Dendritic cell treated with granulocyte-macrophage colony-stimulating factor and Interleukin-4, amounts not matched to agents 40 ng/mL and 50 ng/mL, for 4 days (primary cell): ENCODE measurements at regions not wholly inside any gene's neighbourhood (a gene's known extent, or its start where the extent isn't known, plus 50 kb on each side); places are given as distances from the start of the nearest gene placed in this dataset.

Experiments
- H3K27ac Mint-ChIP-seq: one replicate; pipeline ENCODE4 v1.8.0; 2022; ENCODE audit warnings: mild to moderate bottlenecking, mixed read lengths
- H3K27me3 Mint-ChIP-seq: one replicate; pipeline ENCODE4 v1.8.0; 2022; ENCODE audit warnings: mild to moderate bottlenecking, mixed read lengths
- H3K36me3 Mint-ChIP-seq: one replicate; pipeline ENCODE4 v1.8.0; 2022; ENCODE audit warnings: low read depth, mixed read lengths
- H3K4me1 Mint-ChIP-seq: one replicate; pipeline ENCODE4 v1.8.0; 2022; ENCODE audit warnings: low read depth, mixed read lengths
- H3K4me3 Mint-ChIP-seq: one replicate; pipeline ENCODE4 v1.8.0; 2022; ENCODE audit warnings: mild to moderate bottlenecking, moderate library complexity, mixed read lengths
- H3K9me3 Mint-ChIP-seq: one replicate; pipeline ENCODE4 v1.8.0; 2022; ENCODE audit warnings: mixed read lengths
- intact Hi-C: fragments of 100-400 bp; cut with micrococcal nuclease; formaldehyde crosslinking; loops from one replicate; pipeline ENCODE4 v1.15.0; 2022

GRCh38 chr14:101114726-101115515 is 211.4 kb upstream of the RTL1 start:
- Mint-ChIP-seq H3K36me3 (peaks cover 7% of the 10 kb centered on the region), H3K9me3 (no peaks in the 10 kb centered on the region), H3K4me3 (no peak overlapping the region), H3K27me3 (no peaks in the 10 kb centered on the region), H3K27ac (no peak overlapping the region), H3K4me1 (peaks cover 23% of the 10 kb centered on the region)
- intact Hi-C loops: no loop called here

GRCh38 chr14:101115652-101116051 is 212.1 kb upstream of the RTL1 start:
- intact Hi-C loops: no loop called here
- H3K27ac Mint-ChIP-seq: no peak overlapping the region
- H3K36me3 Mint-ChIP-seq: peaks cover 7% of the 10 kb centered on the region
- H3K27me3 Mint-ChIP-seq: no peaks in the 10 kb centered on the region
- H3K4me1 Mint-ChIP-seq: peaks cover 31% of the 10 kb centered on the region
- H3K4me3 Mint-ChIP-seq: no peak overlapping the region
- no peaks in the 10 kb centered on the region for H3K9me3 Mint-ChIP-seq

- intact Hi-C loops: no loop called here
- no peaks in the 10 kb centered on the region for H3K27me3 Mint-ChIP-seq
- H3K36me3 Mint-ChIP-seq: peaks cover 7% of the 10 kb centered on the region
- H3K27ac Mint-ChIP-seq: no peak overlapping the region
- no peak overlapping the region for H3K4me3 Mint-ChIP-seq
- peaks cover 35% of the 10 kb centered on the region for H3K4me1 Mint-ChIP-seq
- H3K9me3 Mint-ChIP-seq: no peaks in the 10 kb centered on the region
These were observed 212.5 kb upstream of the RTL1 start for GRCh38 chr14:101116065-101116464.

DNA sequence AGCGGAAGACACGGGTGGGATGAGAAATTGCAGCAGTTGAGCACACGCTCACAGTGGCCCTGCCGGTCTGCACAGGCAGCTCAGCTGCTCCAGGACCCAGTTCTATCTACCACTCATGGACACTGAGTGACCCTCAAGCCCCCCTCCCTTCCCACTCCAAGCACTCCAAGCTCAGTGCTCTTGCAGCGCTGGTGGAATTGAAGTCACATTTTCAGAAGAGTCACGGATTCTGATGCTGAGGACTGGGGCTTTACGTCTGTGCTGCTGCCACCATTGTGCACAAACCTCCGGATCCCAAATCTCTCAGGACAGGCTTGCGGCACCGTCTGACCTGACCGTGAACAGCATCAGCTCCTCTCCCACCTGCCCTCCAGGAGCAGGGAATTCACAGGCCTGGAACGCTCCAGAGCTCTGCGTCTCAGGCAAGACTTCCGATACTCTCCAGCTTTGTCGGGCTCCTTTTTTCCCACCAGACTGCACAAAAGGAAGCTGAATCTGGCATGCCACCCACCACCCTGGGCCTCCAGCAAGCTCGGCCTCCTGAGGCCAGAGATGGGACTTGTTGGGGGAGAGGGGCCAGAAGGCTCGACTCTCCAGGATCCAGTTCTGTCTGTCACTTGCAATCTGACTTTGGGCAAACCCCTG is 213.1 kb upstream of the RTL1 start:
- H3K27me3 Mint-ChIP-seq: no peaks in the 10 kb centered on the region
- no peaks in the 10 kb centered on the region for H3K9me3 Mint-ChIP-seq
- peaks cover 40% of the 10 kb centered on the region for H3K4me1 Mint-ChIP-seq
- H3K27ac Mint-ChIP-seq: no peak overlapping the region
- H3K36me3 Mint-ChIP-seq: peaks cover 7% of the 10 kb centered on the region
- intact Hi-C loops: no loop called here
- H3K4me3 Mint-ChIP-seq: no peak overlapping the region

DNA sequence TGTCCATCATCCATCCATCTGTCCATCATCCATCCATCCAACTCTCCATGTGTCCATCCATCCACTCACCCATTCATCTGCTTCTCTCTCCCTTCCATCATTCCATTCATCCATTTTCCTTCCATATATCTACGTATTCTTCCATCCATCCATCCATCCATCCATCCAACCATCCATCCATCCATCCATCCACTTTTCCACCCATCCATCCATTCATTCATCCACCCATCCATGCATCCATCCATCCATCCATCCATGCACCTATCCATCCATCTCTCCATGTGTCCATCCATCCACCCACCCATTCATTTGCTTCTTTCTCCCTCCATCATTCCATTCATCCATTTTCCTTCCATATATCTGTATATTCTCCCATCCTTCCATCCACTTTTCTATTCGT is 214.0 kb upstream of the RTL1 start:
- Mint-ChIP-seq H3K4me1 (peaks cover 41% of the 10 kb centered on the region), H3K36me3 (peaks cover 7% of the 10 kb centered on the region), H3K27me3 (no peaks in the 10 kb centered on the region), H3K4me3 (no peak overlapping the region), H3K9me3 (no peaks in the 10 kb centered on the region), H3K27ac (no peak overlapping the region)
- intact Hi-C loops: no loop called here

DNA sequence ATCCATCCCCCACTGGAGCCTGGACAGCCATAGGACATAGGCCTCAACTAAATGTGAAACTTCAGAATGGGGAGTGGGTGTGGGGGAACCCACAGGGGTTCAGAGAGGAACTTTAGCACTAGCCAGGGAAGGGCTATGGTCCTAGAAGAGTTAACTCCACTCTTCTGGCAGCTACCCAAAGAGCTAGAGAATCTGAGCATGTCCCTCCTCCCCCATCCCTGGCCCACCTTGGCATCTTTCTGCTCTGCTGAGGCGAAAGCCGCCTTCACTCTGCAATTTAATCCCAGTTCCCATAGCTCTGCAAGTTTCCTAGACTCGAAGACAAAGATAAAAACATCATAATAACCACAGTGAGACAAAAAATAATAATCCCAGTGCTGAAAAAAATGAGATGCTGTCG is 214.7 kb upstream of the RTL1 start:
- H3K27me3 Mint-ChIP-seq: no peaks in the 10 kb centered on the region
- intact Hi-C loops: no loop called here
- H3K36me3 Mint-ChIP-seq: peaks cover 7% of the 10 kb centered on the region
- no peak overlapping the region for H3K27ac Mint-ChIP-seq
- no peak overlapping the region for H3K4me3 Mint-ChIP-seq
- peaks cover 41% of the 10 kb centered on the region for H3K4me1 Mint-ChIP-seq
- H3K9me3 Mint-ChIP-seq: no peaks in the 10 kb centered on the region

- intact Hi-C loops: no loop called here
- Mint-ChIP-seq H3K27me3 (no peaks in the 10 kb centered on the region), H3K9me3 (no peaks in the 10 kb centered on the region), H3K4me3 (peak overlapping the region; percentile 7), H3K4me1 (peaks cover 41% of the 10 kb centered on the region), H3K27ac (peak overlapping the region; percentile 95), H3K36me3 (peaks cover 7% of the 10 kb centered on the region)
These were observed 215.4 kb upstream of the RTL1 start for GRCh38 chr14:101118746-101119591.

DNA sequence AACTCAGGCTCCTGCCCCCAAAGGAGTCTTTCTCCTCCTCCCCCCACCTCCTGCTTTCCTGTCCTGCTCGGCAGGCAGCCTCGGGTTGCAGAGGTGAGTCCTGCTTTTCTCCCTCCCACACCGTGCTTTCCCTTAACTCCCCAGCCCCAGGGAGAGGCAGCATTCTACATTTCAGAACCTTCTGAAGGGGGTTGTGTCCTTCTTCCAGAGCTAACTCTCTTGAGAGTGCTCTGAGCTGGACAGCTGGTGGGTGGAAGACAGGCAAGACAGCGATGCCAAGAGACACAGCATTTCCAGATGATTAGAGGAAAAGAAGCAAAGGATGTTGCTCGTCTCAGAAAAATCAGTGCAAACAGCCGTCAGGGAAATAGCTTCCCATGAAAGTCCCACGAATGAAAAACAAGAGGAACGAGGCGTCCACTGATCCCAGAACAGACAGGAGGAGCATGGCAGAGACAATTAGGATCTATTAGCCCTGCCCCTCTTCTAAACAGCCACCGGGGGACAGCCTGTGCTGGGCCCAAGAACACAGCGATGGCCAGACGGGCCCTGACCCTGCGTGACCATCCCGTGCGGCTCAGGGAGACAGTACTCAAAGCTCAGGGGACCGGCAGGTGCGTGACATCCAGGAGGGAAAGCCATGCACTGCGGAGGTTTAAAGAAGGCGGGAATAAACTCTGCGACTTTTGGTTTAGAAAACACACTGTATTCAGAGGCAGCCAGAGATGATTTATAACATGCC is 216.5 kb upstream of the RTL1 start:
- intact Hi-C loops: no loop called here
- H3K36me3 Mint-ChIP-seq: peaks cover 7% of the 10 kb centered on the region
- H3K27ac Mint-ChIP-seq: peak overlapping the region; percentile 95
- peaks cover 41% of the 10 kb centered on the region for H3K4me1 Mint-ChIP-seq
- H3K9me3 Mint-ChIP-seq: no peaks in the 10 kb centered on the region
- H3K4me3 Mint-ChIP-seq: peak overlapping the region; percentile 73
- no peaks in the 10 kb centered on the region for H3K27me3 Mint-ChIP-seq

GRCh38 chr14:101120641-101121507 is 217.4 kb upstream of the RTL1 start:
- no peaks in the 10 kb centered on the region for H3K27me3 Mint-ChIP-seq
- peaks cover 41% of the 10 kb centered on the region for H3K4me1 Mint-ChIP-seq
- peaks cover 7% of the 10 kb centered on the region for H3K36me3 Mint-ChIP-seq
- H3K4me3 Mint-ChIP-seq: peak overlapping the region; percentile 73
- no peaks in the 10 kb centered on the region for H3K9me3 Mint-ChIP-seq
- intact Hi-C loops: no loop called here
- H3K27ac Mint-ChIP-seq: peak overlapping the region; percentile 95

GRCh38 chr14:101121508-101122139 is 218.1 kb upstream of the RTL1 start:
- H3K4me1 Mint-ChIP-seq: peaks cover 41% of the 10 kb centered on the region
- H3K4me3 Mint-ChIP-seq: peak overlapping the region; percentile 73
- H3K27ac Mint-ChIP-seq: peak overlapping the region; percentile 95
- intact Hi-C loops: no loop called here
- H3K36me3 Mint-ChIP-seq: peaks cover 7% of the 10 kb centered on the region
- H3K27me3 Mint-ChIP-seq: no peaks in the 10 kb centered on the region
- H3K9me3 Mint-ChIP-seq: no peaks in the 10 kb centered on the region

DNA sequence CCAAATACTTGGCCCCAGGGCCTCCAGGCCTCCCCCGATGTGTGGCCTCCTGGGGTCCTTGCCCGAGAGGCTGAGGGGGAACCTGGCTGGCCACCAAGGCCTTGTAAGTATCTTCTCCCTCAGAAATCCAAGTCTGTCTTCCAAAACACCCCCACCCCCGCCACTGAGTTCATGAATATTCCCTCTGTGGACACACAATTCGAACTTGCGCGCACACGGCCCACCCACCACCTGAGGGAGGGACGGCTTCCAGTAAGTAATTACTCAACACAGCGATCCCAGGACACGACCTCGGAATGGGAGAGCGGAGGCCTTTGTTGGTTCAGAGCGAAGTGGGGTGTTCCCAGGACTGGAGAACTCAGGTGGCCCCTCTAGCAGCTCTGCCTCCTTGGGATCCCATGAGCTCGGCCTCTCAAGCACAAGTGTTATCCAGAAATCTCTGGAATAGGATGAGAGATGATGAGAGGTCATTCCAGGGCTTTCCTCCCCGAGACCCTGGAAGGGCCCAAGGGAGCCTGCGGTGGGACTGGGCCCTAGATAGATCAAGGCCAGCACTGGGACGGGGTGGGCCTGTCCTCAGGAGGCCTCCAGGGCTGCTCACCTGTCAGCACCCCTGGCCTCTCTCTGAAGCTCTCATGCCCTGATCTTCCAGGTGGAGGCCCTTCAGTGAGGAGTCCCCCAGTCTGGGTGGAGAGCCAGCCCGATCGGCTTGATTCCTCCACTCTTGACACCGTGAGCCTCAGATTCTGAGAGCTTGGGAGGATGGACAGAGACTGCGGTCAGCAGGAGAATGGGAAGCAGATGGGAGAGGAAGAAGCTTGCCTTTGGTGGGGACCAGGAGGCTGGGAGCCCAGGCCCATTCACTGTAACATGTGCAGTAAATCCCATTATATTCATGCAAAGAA is 219.0 kb upstream of the RTL1 start:
- no peak overlapping the region for H3K4me3 Mint-ChIP-seq
- no peaks in the 10 kb centered on the region for H3K9me3 Mint-ChIP-seq
- H3K27ac Mint-ChIP-seq: peak overlapping the region; percentile 95
- peaks cover 7% of the 10 kb centered on the region for H3K36me3 Mint-ChIP-seq
- intact Hi-C loops: no loop called here
- peaks cover 2% of the 10 kb centered on the region for H3K27me3 Mint-ChIP-seq
- H3K4me1 Mint-ChIP-seq: peaks cover 39% of the 10 kb centered on the region
